H1 (cell line): ENCODE measurements at regions not wholly inside any gene's neighbourhood (a gene's known extent, or its start where the extent isn't known, plus 50 kb on each side); places are given as distances from the start of the nearest gene placed in this dataset.

Experiments used
- NANOG ChIP-seq: IDR thresholded peaks from 2 replicates; pipeline ENCODE4 v1.6.1; 2011; ENCODE audit warnings: low read length, low read depth, mild to moderate bottlenecking, inconsistent platforms; ENCODE audit not compliant: insufficient read depth, poor library complexity, severe bottlenecking
- RXRA ChIP-seq: IDR thresholded peaks from 2 replicates; pipeline ENCODE4 v1.6.1; 2011; ENCODE audit warnings: low read depth, mild to moderate bottlenecking, low read length, moderate library complexity; ENCODE audit not compliant: insufficient read depth

- TF ChIP-seq NANOG, result no peak
- TF ChIP-seq RXRA, result no peak
These were observed 172.6 kb upstream of the CADM1 start (continued) for GRCh38 chr11:115676768-115677167.
